ENCODE measurements at regions not wholly inside any gene's neighbourhood (a gene's known extent, or its start where the extent isn't known, plus 50 kb on each side); places are given as distances from the start of the nearest gene placed in this dataset.

- ChIA-PET CTCF (interaction anchor here (1.1 to 1.4 kb wide), 2 partner anchors 9 kb away, joined by 3 to 4 read pairs; no protein-coding TSS in a partner anchor), POLR2A (no interaction called here)
- no peak for TF ChIP-seq CTCF (IDR thresholded peaks at IDR 0.05; ENCODE audit: control extremely low read depth, extremely low read depth, low read depth, missing control alignments)
- DNase-seq (ENCODE audit: extremely low spot score) = no peak
Measured at GRCh38 chr11:121841487-121842191, 274.4 kb downstream of the BLID start.

- TF ChIP-seq CTCF (IDR thresholded peaks at IDR 0.05; ENCODE audit: control extremely low read depth, extremely low read depth, low read depth, missing control alignments) = no peak
- DNase-seq (ENCODE audit: extremely low spot score) = no peak
- CTCF ChIA-PET = no interaction called here
- POLR2A ChIA-PET = no interaction called here
Measured at GRCh38 chr11:121839781-121840180, 276.2 kb downstream of the BLID start.

- ChIA-PET POLR2A (no interaction called here), CTCF (no interaction called here)
- no peak for TF ChIP-seq CTCF (IDR thresholded peaks at IDR 0.05; ENCODE audit: control extremely low read depth, extremely low read depth, low read depth, missing control alignments)
- DNase-seq (ENCODE audit: extremely low spot score) = no peak
Measured at GRCh38 chr11:121838571-121838970, 277.4 kb downstream of the BLID start.

- no peak for TF ChIP-seq CTCF (IDR thresholded peaks at IDR 0.05; ENCODE audit: control extremely low read depth, extremely low read depth, low read depth, missing control alignments)
- DNase-seq (ENCODE audit: extremely low spot score) = no peak
- ChIA-PET POLR2A (no interaction called here), CTCF (no interaction called here)
Measured at GRCh38 chr11:121833970-121834369, 282.0 kb downstream of the BLID start.

- TF ChIP-seq CTCF (IDR thresholded peaks at IDR 0.05; ENCODE audit: control extremely low read depth, extremely low read depth, low read depth, missing control alignments) = no peak
- DNase-seq (ENCODE audit: extremely low spot score) = no peak
- CTCF ChIA-PET = no interaction called here
- POLR2A ChIA-PET = no interaction called here
Measured at GRCh38 chr11:121829159-121829643, 286.8 kb downstream of the BLID start.

- no peak for TF ChIP-seq CTCF (IDR thresholded peaks at IDR 0.05; ENCODE audit: control extremely low read depth, extremely low read depth, low read depth, missing control alignments)
- ChIA-PET POLR2A (no interaction called here), CTCF (no interaction called here)
- no peak for DNase-seq (ENCODE audit: extremely low spot score)
Measured at GRCh38 chr11:121814962-121815361, 301.1 kb downstream of the BLID start.
